ENCODE measurements at regions not wholly inside any gene's neighbourhood (a gene's known extent, or its start where the extent isn't known, plus 50 kb on each side); places are given as distances from the start of the nearest gene placed in this dataset.

- H3K4me1 ChIP-seq (ENCODE audit: control insufficient read depth, insufficient read depth, low read length) = no peaks in the 10 kb centered on the region
- no peak overlapping the region for H2BK15ac ChIP-seq (ENCODE audit: low read depth, low read length)
- intact Hi-C loops (cut with micrococcal nuclease) (no loop called here), in situ Hi-C loops (cut with MboI; ENCODE audit: low sequenced_read_pairs) (no loop called here), dilution Hi-C loops (cut with HindIII; ENCODE audit: low sequenced_read_pairs, unreplicated experiment) (no loop called here)
- H3K23ac ChIP-seq (ENCODE audit: low read depth, low read length) = no peak overlapping the region
- H3K27me3 ChIP-seq (ENCODE audit: control insufficient read depth, insufficient read depth, low read length) = no peaks in the 10 kb centered on the region
- no peak overlapping the region for H2BK20ac ChIP-seq (ENCODE audit: low read depth, low read length)
- H3K14ac ChIP-seq (replicated peaks; ENCODE audit: low read depth, low read length) = no peak overlapping the region
- H3K4me2 ChIP-seq (ENCODE audit: low read depth, low read length) = no peak overlapping the region
- no peak overlapping the region for H2BK120ac ChIP-seq (ENCODE audit: low read depth, low read length)
- H4K5ac ChIP-seq (ENCODE audit: low read depth, low read length) = no peak overlapping the region
- H4K20me1 ChIP-seq (ENCODE audit: insufficient read depth, low read length) = no peaks in the 10 kb centered on the region
- H3K27ac ChIP-seq (ENCODE audit: insufficient read depth, low read length) = no peak overlapping the region
- TF ChIP-seq CHD1 (IDR thresholded peaks at IDR 0.05; ENCODE audit: low read depth, low read length) = no peak
- TF ChIP-seq MAFK (IDR thresholded peaks at IDR 0.05; ENCODE audit: low read depth, low read length) = no peak
- no peak for TF ChIP-seq CTCF (conservative IDR thresholded peaks at IDR 0.05; ENCODE audit: low read depth, low read length)
- TF ChIP-seq RCOR1 (IDR thresholded peaks at IDR 0.05; ENCODE audit: insufficient replicate concordance, low read length) = no peak
- no peak for TF ChIP-seq MXI1 (IDR thresholded peaks at IDR 0.05; ENCODE audit: borderline replicate concordance, low read depth, low read length)
- TF ChIP-seq USF2 (IDR thresholded peaks at IDR 0.05; ENCODE audit: low read depth, low read length) = no peak
- TF ChIP-seq ELK1 (IDR thresholded peaks at IDR 0.05; ENCODE audit: borderline replicate concordance, low read depth, low read length) = no peak
- no peak for TF ChIP-seq RAD21 (IDR thresholded peaks at IDR 0.05; ENCODE audit: low read length)
- no peak for TF ChIP-seq BHLHE40 (IDR thresholded peaks at IDR 0.05; ENCODE audit: low read depth, low read length)
- TF ChIP-seq POLR2A (IDR thresholded peaks at IDR 0.05; ENCODE audit: low read depth, low read length) = no peak
- TF ChIP-seq CEBPB (IDR thresholded peaks at IDR 0.05; ENCODE audit: low read depth, low read length) = no peak
- no peak overlapping the region for H3K56ac ChIP-seq (ENCODE audit: extremely low read depth, insufficient read depth, low read length)
- no peak overlapping the region for H3K18ac ChIP-seq (ENCODE audit: low read depth, low read length)
- no TSS peak for BruUV-seq (replicated peaks)
- H4K91ac ChIP-seq (ENCODE audit: insufficient read depth, low read depth, low read length) = no peak overlapping the region
- no peak overlapping the region for H2AK5ac ChIP-seq (ENCODE audit: low read depth, low read length)
- ChIA-PET CTCF (no interaction called here), POLR2A (ENCODE audit: unreplicated experiment) (no interaction called here)
- DNase-seq (no peak), ATAC-seq (ENCODE audit: low read depth) (no peak)
- H3K79me1 ChIP-seq (ENCODE audit: low read depth in 1 of 2, low read length in 2 of 2) = no peaks in the 10 kb centered on the region
- no peak overlapping the region for H3K4ac ChIP-seq (ENCODE audit: low read depth, low read length)
- H4K8ac ChIP-seq (ENCODE audit: low read depth in 2 of 2, low read length in 2 of 2) = no peak overlapping the region
- H2BK5ac ChIP-seq (ENCODE audit: low read depth, low read length, poor library complexity, severe bottlenecking) = no peak overlapping the region
- H2AK9ac ChIP-seq (replicated peaks; ENCODE audit: low read depth, low read length, poor library complexity) = no peak overlapping the region
- peaks cover 12% of the 10 kb centered on the region for H3K9me3 ChIP-seq (ENCODE audit: control insufficient read depth, insufficient read depth, low read length)
- no peak overlapping the region for H3K4me3 ChIP-seq (ENCODE audit: insufficient read depth, low read depth, low read length)
- H2AFZ ChIP-seq (replicated peaks; ENCODE audit: low read length, poor library complexity) = no peak overlapping the region
- no peaks in the 10 kb centered on the region for H3K9me1 ChIP-seq (ENCODE audit: insufficient read depth, low read length)
- H3K36me3 ChIP-seq (ENCODE audit: control insufficient read depth, insufficient read depth, low read length) = no peaks in the 10 kb centered on the region
- WGBS, 2 experiments (ENCODE audit: extremely low coverage in 2 of 2, insufficient read length in 1 of 2) = no CpG with 5 or more reads among the region's 5 CpGs
- H3K9ac ChIP-seq (ENCODE audit: low read depth, low read length) = no peak overlapping the region
Observed at GRCh38 chr3:137329594-137329993, 371.8 kb downstream of the IL20RB start.
